ENCODE measurements at regions not wholly inside any gene's neighbourhood (a gene's known extent, or its start where the extent isn't known, plus 50 kb on each side); places are given as distances from the start of the nearest gene placed in this dataset.

- Mint-ChIP-seq H3K4me3 (no peak overlapping the region), H3K4me1 (no peaks in the 10 kb centered on the region), H3K27me3 (peaks cover 5% of the 10 kb centered on the region), H3K9me3 (no peaks in the 10 kb centered on the region), H3K36me3 (no peaks in the 10 kb centered on the region), H3K27ac (no peak overlapping the region)
- no peak for DNase-seq (ENCODE audit: low spot score in 2 of 2)
- ATAC-seq (ENCODE audit: low read depth), result no peak
Observed at GRCh38 chr7:26468625-26469024, 177.0 kb downstream of the SNX10 start.

GRCh38 chr7:26469188-26469587 lies 177.5 kb downstream of the SNX10 start:
- Mint-ChIP-seq H3K27me3 (peaks cover 8% of the 10 kb centered on the region), H3K36me3 (no peaks in the 10 kb centered on the region), H3K9me3 (no peaks in the 10 kb centered on the region), H3K4me1 (no peaks in the 10 kb centered on the region), H3K4me3 (no peak overlapping the region), H3K27ac (no peak overlapping the region)
- no peak for DNase-seq (ENCODE audit: low spot score in 2 of 2)
- ATAC-seq (ENCODE audit: low read depth), result no peak

GRCh38 chr7:26470691-26471090 lies 179.0 kb downstream of the SNX10 start:
- no peaks in the 10 kb centered on the region for H3K36me3 Mint-ChIP-seq
- DNase-seq (ENCODE audit: low spot score in 2 of 2), result no peak
- no peak overlapping the region for H3K4me3 Mint-ChIP-seq
- ATAC-seq (ENCODE audit: low read depth), result no peak
- no peak overlapping the region for H3K27ac Mint-ChIP-seq
- H3K9me3 Mint-ChIP-seq, result no peaks in the 10 kb centered on the region
- no peaks in the 10 kb centered on the region for H3K4me1 Mint-ChIP-seq
- H3K27me3 Mint-ChIP-seq, result peaks cover 8% of the 10 kb centered on the region

- H3K9me3 Mint-ChIP-seq, result no peaks in the 10 kb centered on the region
- peaks cover 11% of the 10 kb centered on the region for H3K27me3 Mint-ChIP-seq
- DNase-seq (ENCODE audit: low spot score in 2 of 2), result no peak
- H3K36me3 Mint-ChIP-seq, result no peaks in the 10 kb centered on the region
- no peaks in the 10 kb centered on the region for H3K4me1 Mint-ChIP-seq
- no peak overlapping the region for H3K27ac Mint-ChIP-seq
- H3K4me3 Mint-ChIP-seq, result no peak overlapping the region
- no peak for ATAC-seq (ENCODE audit: low read depth)
Observed at GRCh38 chr7:26471306-26472075, 179.8 kb downstream of the SNX10 start.

- no peaks in the 10 kb centered on the region for H3K4me1 Mint-ChIP-seq
- no peaks in the 10 kb centered on the region for H3K36me3 Mint-ChIP-seq
- H3K27ac Mint-ChIP-seq, result no peak overlapping the region
- no peak overlapping the region for H3K4me3 Mint-ChIP-seq
- H3K27me3 Mint-ChIP-seq, result peaks cover 12% of the 10 kb centered on the region
- ATAC-seq (ENCODE audit: low read depth) (no peak), DNase-seq (ENCODE audit: low spot score in 2 of 2) (no peak)
- no peaks in the 10 kb centered on the region for H3K9me3 Mint-ChIP-seq
Observed at GRCh38 chr7:26472971-26473370, 181.3 kb downstream of the SNX10 start.

GRCh38 chr7:26476271-26476670 lies 184.6 kb downstream of the SNX10 start:
- no peaks in the 10 kb centered on the region for H3K9me3 Mint-ChIP-seq
- no peak for DNase-seq (ENCODE audit: low spot score in 2 of 2)
- no peaks in the 10 kb centered on the region for H3K36me3 Mint-ChIP-seq
- no peak overlapping the region for H3K4me3 Mint-ChIP-seq
- H3K27me3 Mint-ChIP-seq, result peaks cover 11% of the 10 kb centered on the region
- no peak overlapping the region for H3K27ac Mint-ChIP-seq
- ATAC-seq (ENCODE audit: low read depth), result no peak
- H3K4me1 Mint-ChIP-seq, result no peaks in the 10 kb centered on the region

GRCh38 chr7:26477381-26477990 lies 185.8 kb downstream of the SNX10 start:
- no peak overlapping the region for H3K4me3 Mint-ChIP-seq
- no peaks in the 10 kb centered on the region for H3K4me1 Mint-ChIP-seq
- H3K27ac Mint-ChIP-seq, result no peak overlapping the region
- ATAC-seq (ENCODE audit: low read depth) (no peak), DNase-seq (ENCODE audit: low spot score in 2 of 2) (no peak)
- H3K27me3 Mint-ChIP-seq, result peaks cover 9% of the 10 kb centered on the region
- no peaks in the 10 kb centered on the region for H3K9me3 Mint-ChIP-seq
- no peaks in the 10 kb centered on the region for H3K36me3 Mint-ChIP-seq

- DNase-seq (ENCODE audit: low spot score in 2 of 2) (no peak), ATAC-seq (ENCODE audit: low read depth) (no peak)
- Mint-ChIP-seq H3K9me3 (no peaks in the 10 kb centered on the region), H3K4me1 (no peaks in the 10 kb centered on the region), H3K36me3 (no peaks in the 10 kb centered on the region), H3K27me3 (peaks cover 9% of the 10 kb centered on the region), H3K27ac (no peak overlapping the region), H3K4me3 (no peak overlapping the region)
Observed at GRCh38 chr7:26478550-26478949, 186.9 kb downstream of the SNX10 start.

- no peak overlapping the region for H3K27ac Mint-ChIP-seq
- no peak overlapping the region for H3K4me3 Mint-ChIP-seq
- peaks cover 7% of the 10 kb centered on the region for H3K27me3 Mint-ChIP-seq
- H3K36me3 Mint-ChIP-seq, result no peaks in the 10 kb centered on the region
- H3K9me3 Mint-ChIP-seq, result no peaks in the 10 kb centered on the region
- no peaks in the 10 kb centered on the region for H3K4me1 Mint-ChIP-seq
- ATAC-seq (ENCODE audit: low read depth), result no peak
- no peak for DNase-seq (ENCODE audit: low spot score in 2 of 2)
Observed at GRCh38 chr7:26479581-26479980, 187.9 kb downstream of the SNX10 start.

- H3K27me3 Mint-ChIP-seq, result peaks cover 10% of the 10 kb centered on the region
- H3K27ac Mint-ChIP-seq, result no peak overlapping the region
- no peak for DNase-seq (ENCODE audit: low spot score in 2 of 2)
- H3K4me1 Mint-ChIP-seq, result no peaks in the 10 kb centered on the region
- no peak for ATAC-seq (ENCODE audit: low read depth)
- no peak overlapping the region for H3K4me3 Mint-ChIP-seq
- no peaks in the 10 kb centered on the region for H3K9me3 Mint-ChIP-seq
- no peaks in the 10 kb centered on the region for H3K36me3 Mint-ChIP-seq
Observed at GRCh38 chr7:26480156-26480555, 188.5 kb downstream of the SNX10 start.

- Mint-ChIP-seq H3K4me1 (no peaks in the 10 kb centered on the region), H3K27me3 (peaks cover 6% of the 10 kb centered on the region)
Observed at GRCh38 chr7:26482927-26483326, 191.3 kb downstream of the SNX10 start.

GRCh38 chr7:26483843-26484242 lies 192.2 kb downstream of the SNX10 start:
- DNase-seq (ENCODE audit: low spot score in 2 of 2) (no peak), ATAC-seq (ENCODE audit: low read depth) (no peak)
- Mint-ChIP-seq H3K27me3 (peaks cover 7% of the 10 kb centered on the region), H3K9me3 (no peaks in the 10 kb centered on the region), H3K27ac (no peak overlapping the region), H3K36me3 (no peaks in the 10 kb centered on the region), H3K4me3 (no peak overlapping the region), H3K4me1 (no peaks in the 10 kb centered on the region)

More at GRCh38 chr7:26482927-26483326, 191.3 kb downstream of the SNX10 start:
- DNase-seq (ENCODE audit: low spot score in 2 of 2) (no peak), ATAC-seq (ENCODE audit: low read depth) (no peak)
- Mint-ChIP-seq H3K27ac (no peak overlapping the region), H3K36me3 (no peaks in the 10 kb centered on the region), H3K4me3 (no peak overlapping the region), H3K9me3 (no peaks in the 10 kb centered on the region)

- no peak for DNase-seq (ENCODE audit: low spot score in 2 of 2)
- Mint-ChIP-seq H3K27me3 (peaks cover 9% of the 10 kb centered on the region), H3K4me3 (no peak overlapping the region), H3K27ac (no peak overlapping the region), H3K36me3 (no peaks in the 10 kb centered on the region), H3K4me1 (no peaks in the 10 kb centered on the region), H3K9me3 (no peaks in the 10 kb centered on the region)
- ATAC-seq (ENCODE audit: low read depth), result no peak
Observed at GRCh38 chr7:26485367-26485934, 193.8 kb downstream of the SNX10 start.

GRCh38 chr7:26486153-26486552 lies 194.5 kb downstream of the SNX10 start:
- no peaks in the 10 kb centered on the region for H3K36me3 Mint-ChIP-seq
- DNase-seq (ENCODE audit: low spot score in 2 of 2), result no peak
- no peak overlapping the region for H3K4me3 Mint-ChIP-seq
- no peaks in the 10 kb centered on the region for H3K4me1 Mint-ChIP-seq
- H3K9me3 Mint-ChIP-seq, result no peaks in the 10 kb centered on the region
- peaks cover 9% of the 10 kb centered on the region for H3K27me3 Mint-ChIP-seq
- ATAC-seq (ENCODE audit: low read depth), result no peak
- no peak overlapping the region for H3K27ac Mint-ChIP-seq

Measured in memory B cell (primary cell).